Endodermal cell (in vitro differentiated cells): ENCODE measurements at regions not wholly inside any gene's neighbourhood (a gene's known extent, or its start where the extent isn't known, plus 50 kb on each side); places are given as distances from the start of the nearest gene placed in this dataset.

Source experiments
- DNase-seq: peaks from one replicate; pipeline ENCODE4 v3.0.0-alpha.2; 2017
- H3K27ac ChIP-seq: 2 replicates; pipeline ENCODE4 v1.5.1; 2013; ENCODE audit warnings: mild to moderate bottlenecking, low read depth, low read length, moderate library complexity
- H3K27me3 ChIP-seq: 2 replicates; pipeline ENCODE4 v1.6.1; 2013; ENCODE audit warnings: mild to moderate bottlenecking, low read length, moderate library complexity; ENCODE audit not compliant: insufficient read depth, control insufficient read depth, poor library complexity, severe bottlenecking
- H3K36me3 ChIP-seq: 2 replicates; pipeline ENCODE4 v1.7.0; 2013; ENCODE audit warnings: mild to moderate bottlenecking, low read length, moderate library complexity; ENCODE audit not compliant: control insufficient read depth, insufficient read depth
- H3K4me1 ChIP-seq: one replicate; pipeline ENCODE4 v1.7.0; 2013; ENCODE audit warnings: low read length; ENCODE audit not compliant: control insufficient read depth, insufficient read depth
- H3K4me3 ChIP-seq: 2 replicates; pipeline ENCODE4 v1.5.1; 2013; ENCODE audit warnings: mild to moderate bottlenecking, low read length, moderate library complexity
- H3K9ac ChIP-seq: 2 replicates; pipeline ENCODE4 v1.6.1; 2013; ENCODE audit warnings: mild to moderate bottlenecking, low read length, moderate library complexity; ENCODE audit not compliant: poor library complexity, severe bottlenecking; ENCODE audit errors: extremely low read depth
- H3K9me3 ChIP-seq: 2 replicates; pipeline ENCODE4 v1.6.1; 2013; ENCODE audit warnings: mild to moderate bottlenecking, low read length, moderate library complexity; ENCODE audit not compliant: control insufficient read depth
- H3K27ac Mint-ChIP-seq: 2 replicates; pipeline ENCODE4 v1.8.0; 2020; ENCODE audit warnings: mixed read lengths
- H3K27me3 Mint-ChIP-seq: 2 replicates; pipeline ENCODE4 v1.8.0; 2021; ENCODE audit warnings: mild to moderate bottlenecking, mixed read lengths; ENCODE audit not compliant: insufficient read depth
- H3K36me3 Mint-ChIP-seq: 2 replicates; pipeline ENCODE4 v1.8.0; 2020; ENCODE audit warnings: low read depth, mixed read lengths
- H3K4me1 Mint-ChIP-seq: 2 replicates; pipeline ENCODE4 v1.8.0; 2020; ENCODE audit warnings: mixed read lengths
- H3K4me3 Mint-ChIP-seq: 2 replicates; pipeline ENCODE4 v1.8.0; 2020; ENCODE audit warnings: mild to moderate bottlenecking, moderate library complexity, mixed read lengths
- H3K9me3 Mint-ChIP-seq: 2 replicates; pipeline ENCODE4 v1.8.0; 2020; ENCODE audit warnings: mild to moderate bottlenecking, mixed read lengths
- WGBS, 2 experiments: methylation state at CpG; one replicate each; pipeline versions ENCODE4 v1.1.5 to v1.1.7; 2013; ENCODE audit warnings: missing lambda C conversion rate in 2 of 2, mixed read lengths in 1 of 2; ENCODE audit not compliant: insufficient coverage in 1 of 2, insufficient read length in 1 of 2; 5-methylcytosine and 5-hydroxymethylcytosine counted together
- TF ChIP-seq, protein P1 (sequence below): fragments of 200-600 bp; sonication (generic); conservative IDR thresholded peaks from 2 replicates; pipeline ENCODE4 v1.5.0; 2021; ENCODE audit warnings: antibody characterized with exemption, mild to moderate bottlenecking

DNA sequence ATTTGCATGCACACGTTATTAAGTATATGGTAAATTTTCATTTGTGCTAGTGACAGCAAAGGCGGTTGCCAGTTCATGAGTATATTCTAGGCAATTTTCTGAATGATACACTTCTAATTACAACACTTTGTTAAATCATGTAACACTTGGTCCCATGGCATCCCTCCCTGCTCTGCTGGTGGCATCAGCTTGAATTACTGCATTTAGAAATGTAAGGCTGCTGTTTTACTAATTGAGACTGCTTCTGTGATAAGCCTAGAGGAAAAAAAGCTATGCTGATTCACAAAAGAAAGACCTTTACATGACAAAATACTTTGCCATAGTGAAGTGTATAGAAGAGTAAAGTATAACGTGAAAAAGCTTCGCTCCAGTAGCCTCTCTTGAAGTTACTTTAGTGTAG is 636.1 kb downstream of the KCNH5 start:
- Mint-ChIP-seq H3K36me3 (no peaks in the 10 kb centered on the region), H3K4me3 (no peak overlapping the region), H3K27me3 (no peaks in the 10 kb centered on the region), H3K4me1 (no peaks in the 10 kb centered on the region), H3K9me3 (no peaks in the 10 kb centered on the region), H3K27ac (no peak overlapping the region)
- TF ChIP-seq, protein P1, sequence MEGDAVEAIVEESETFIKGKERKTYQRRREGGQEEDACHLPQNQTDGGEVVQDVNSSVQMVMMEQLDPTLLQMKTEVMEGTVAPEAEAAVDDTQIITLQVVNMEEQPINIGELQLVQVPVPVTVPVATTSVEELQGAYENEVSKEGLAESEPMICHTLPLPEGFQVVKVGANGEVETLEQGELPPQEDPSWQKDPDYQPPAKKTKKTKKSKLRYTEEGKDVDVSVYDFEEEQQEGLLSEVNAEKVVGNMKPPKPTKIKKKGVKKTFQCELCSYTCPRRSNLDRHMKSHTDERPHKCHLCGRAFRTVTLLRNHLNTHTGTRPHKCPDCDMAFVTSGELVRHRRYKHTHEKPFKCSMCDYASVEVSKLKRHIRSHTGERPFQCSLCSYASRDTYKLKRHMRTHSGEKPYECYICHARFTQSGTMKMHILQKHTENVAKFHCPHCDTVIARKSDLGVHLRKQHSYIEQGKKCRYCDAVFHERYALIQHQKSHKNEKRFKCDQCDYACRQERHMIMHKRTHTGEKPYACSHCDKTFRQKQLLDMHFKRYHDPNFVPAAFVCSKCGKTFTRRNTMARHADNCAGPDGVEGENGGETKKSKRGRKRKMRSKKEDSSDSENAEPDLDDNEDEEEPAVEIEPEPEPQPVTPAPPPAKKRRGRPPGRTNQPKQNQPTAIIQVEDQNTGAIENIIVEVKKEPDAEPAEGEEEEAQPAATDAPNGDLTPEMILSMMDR = no peak
- H3K4me1 ChIP-seq = no peaks in the 10 kb centered on the region
- DNase-seq = no peak
- H3K36me3 ChIP-seq = no peaks in the 10 kb centered on the region
- 58 to 74% methylated on average over 2 to 4 of the region's 4 CpGs for WGBS, 2 experiments
- no peaks in the 10 kb centered on the region for H3K27me3 ChIP-seq
- no peak overlapping the region for H3K27ac ChIP-seq
- H3K4me3 ChIP-seq = no peak overlapping the region
- H3K9ac ChIP-seq = no peak overlapping the region
- H3K9me3 ChIP-seq = no peaks in the 10 kb centered on the region

DNA sequence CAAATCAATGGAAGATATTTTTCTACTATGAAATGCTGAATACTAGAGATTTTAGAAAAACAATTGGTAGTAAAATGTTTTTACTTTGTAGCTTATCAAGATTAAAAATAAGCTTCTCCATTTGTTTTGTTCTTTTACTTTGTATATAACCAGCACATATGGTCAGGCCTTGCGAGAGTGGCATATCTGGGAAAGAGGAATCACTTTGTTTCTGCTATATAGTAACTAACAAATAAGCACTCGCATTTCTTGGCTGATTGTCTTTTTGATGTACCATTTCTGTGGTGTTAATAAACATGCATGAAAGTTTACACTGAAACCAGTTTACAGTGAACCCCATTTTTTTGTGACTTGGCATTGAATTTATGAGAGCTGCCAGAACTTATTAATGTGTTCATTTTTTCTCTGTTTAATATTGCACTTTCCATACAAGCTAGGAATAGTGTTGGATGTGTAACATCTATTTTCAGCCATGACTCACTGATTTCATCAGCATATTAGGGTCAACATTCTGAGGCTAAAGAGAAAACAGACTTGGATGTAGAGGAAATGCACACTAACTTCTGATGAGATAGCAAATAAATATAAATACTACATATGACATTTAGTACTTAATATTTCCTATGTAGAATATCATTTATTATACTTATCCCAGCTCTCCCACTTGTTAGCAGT is 635.5 kb downstream of the KCNH5 start:
- Histone ChIP-seq H3K9ac (no peak overlapping the region), H3K36me3 (no peaks in the 10 kb centered on the region), H3K9me3 (no peaks in the 10 kb centered on the region), H3K27me3 (no peaks in the 10 kb centered on the region), H3K4me1 (no peaks in the 10 kb centered on the region), H3K27ac (no peak overlapping the region), H3K4me3 (no peak overlapping the region)
- TF ChIP-seq, protein P1 = no peak
- no peak overlapping the region for H3K4me3 Mint-ChIP-seq
- H3K36me3 Mint-ChIP-seq = no peaks in the 10 kb centered on the region
- WGBS, 2 experiments = 85% methylated on average over 2 of the region's 2 CpGs; no CpG with 5 or more reads in 1 of the 2 experiments
- no peak for DNase-seq
- no peaks in the 10 kb centered on the region for H3K27me3 Mint-ChIP-seq
- no peaks in the 10 kb centered on the region for H3K4me1 Mint-ChIP-seq
- no peak overlapping the region for H3K27ac Mint-ChIP-seq
- no peaks in the 10 kb centered on the region for H3K9me3 Mint-ChIP-seq

GRCh38 chr14:62420847-62421246 is 624.4 kb downstream of the KCNH5 start:
- DNase-seq = no peak
- H3K9ac ChIP-seq = no peak overlapping the region
- no peaks in the 10 kb centered on the region for H3K27me3 ChIP-seq
- H3K4me3 ChIP-seq = no peak overlapping the region
- no peak overlapping the region for H3K4me3 Mint-ChIP-seq
- H3K27ac ChIP-seq = no peak overlapping the region
- H3K9me3 ChIP-seq = no peaks in the 10 kb centered on the region
- no peak overlapping the region for H3K27ac Mint-ChIP-seq
- WGBS, 2 experiments = 79% methylated on average over 1 of the region's 1 CpG; no CpG with 5 or more reads in 1 of the 2 experiments
- H3K4me1 ChIP-seq = no peaks in the 10 kb centered on the region
- TF ChIP-seq, protein P1 = no peak
- H3K27me3 Mint-ChIP-seq = no peaks in the 10 kb centered on the region
- no peaks in the 10 kb centered on the region for H3K4me1 Mint-ChIP-seq
- no peaks in the 10 kb centered on the region for H3K9me3 Mint-ChIP-seq
- H3K36me3 Mint-ChIP-seq = no peaks in the 10 kb centered on the region
- no peaks in the 10 kb centered on the region for H3K36me3 ChIP-seq
